Caco-2 (cell line): ENCODE measurements at regions not wholly inside any gene's neighbourhood (a gene's known extent, or its start where the extent isn't known, plus 50 kb on each side); places are given as distances from the start of the nearest gene placed in this dataset.
A peak's percentile ranks its signal among the peaks of the same experiment; 100 is the strongest.

ENCODE experiments used
- BruUV-seq: library from RNA; stranded (reverse); fragments of 400-500 nt; replicated peaks from 2 replicates; lab custom pipeline; 2021; lab: Mats Ljungman, UMichigan
- CTCF ChIA-PET: fragments of 300-600 bp; sonication (Branson Sonifier 250); formaldehyde crosslinking; loops from one replicate; lab custom pipeline; 2022; ENCODE audit warnings: antibody characterized with exemption; lab: Charles Lee
- POLR2A ChIA-PET: fragments of 300-600 bp; sonication (Branson Sonifier 250); formaldehyde crosslinking; loops from one replicate; lab custom pipeline; 2022; ENCODE audit warnings: antibody characterized with exemption; lab: Charles Lee
- DNase-seq, 2 experiments: peaks; one replicate each; pipeline versions ENCODE4 v3.0.0 to v3.0.0-alpha.2; 2020 to 2022
- H3K27me3 ChIP-seq: replicated peaks from 2 replicates; pipeline ENCODE4 v1.6.0; 2011; ENCODE audit warnings: low read length; ENCODE audit not compliant: control insufficient read depth, insufficient read depth
- H3K36me3 ChIP-seq: 2 replicates; pipeline ENCODE4 v1.5.1; 2011; ENCODE audit warnings: low read length; ENCODE audit not compliant: control insufficient read depth, insufficient read depth
- H3K4me1 ChIP-seq: fragments of 250-450 bp; sonication (Bioruptor Pico); 2 replicates; pipeline ENCODE4 v1.5.1; 2020; ENCODE audit warnings: mild to moderate bottlenecking
- H3K4me3 ChIP-seq: 2 replicates; pipeline ENCODE4 v1.5.1; 2011; ENCODE audit warnings: low read depth, mild to moderate bottlenecking, control low read depth, low read length
- H3K9me3 ChIP-seq: fragments of 250-450 bp; sonication (Bioruptor Pico); 2 replicates; pipeline ENCODE4 v1.5.1; 2020; ENCODE audit warnings: mild to moderate bottlenecking, moderate library complexity
- H3K27ac Mint-ChIP-seq: one replicate; pipeline ENCODE4 v1.8.0; 2022; ENCODE audit warnings: mixed read lengths; ENCODE audit not compliant: unreplicated experiment
- H3K27me3 Mint-ChIP-seq: one replicate; pipeline ENCODE4 v1.8.0; 2022; ENCODE audit warnings: mixed read lengths; ENCODE audit not compliant: insufficient read depth, unreplicated experiment
- H3K36me3 Mint-ChIP-seq: one replicate; pipeline ENCODE4 v1.8.0; 2022; ENCODE audit warnings: mild to moderate bottlenecking, mixed read lengths; ENCODE audit not compliant: insufficient read depth, unreplicated experiment
- H3K4me1 Mint-ChIP-seq: one replicate; pipeline ENCODE4 v1.8.0; 2022; ENCODE audit warnings: low read depth, mixed read lengths; ENCODE audit not compliant: unreplicated experiment
- H3K4me3 Mint-ChIP-seq: one replicate; pipeline ENCODE4 v1.8.0; 2022; ENCODE audit warnings: mild to moderate bottlenecking, moderate library complexity, mixed read lengths; ENCODE audit not compliant: unreplicated experiment
- H3K9me3 Mint-ChIP-seq: one replicate; pipeline ENCODE4 v1.8.0; 2022; ENCODE audit warnings: mixed read lengths; ENCODE audit not compliant: unreplicated experiment
- intact Hi-C: fragments of 100-400 bp; cut with micrococcal nuclease; formaldehyde crosslinking; loops from one replicate; pipeline ENCODE4 v1.10.0; 2022; ENCODE audit not compliant: unreplicated experiment
- TF ChIP-seq, protein P1 (sequence below), 2 experiments: fragments of 200-600 bp in 1 of 2; IDR thresholded peaks; 1 replicate in 1 of 2; 2 replicates in 1 of 2; pipeline versions ENCODE4 v1.5.1 to v1.8.0; 2011 to 2022; ENCODE audit warnings: antibody characterized with exemption in 1 of 2, control low read depth in 1 of 2, inconsistent platforms in 1 of 2, low read depth in 1 of 2, low read length in 1 of 2, mild to moderate bottlenecking in 1 of 2, moderate library complexity in 1 of 2; ENCODE audit not compliant: insufficient read depth in 1 of 2, severe bottlenecking in 1 of 2, unreplicated experiment in 1 of 2

DNA sequence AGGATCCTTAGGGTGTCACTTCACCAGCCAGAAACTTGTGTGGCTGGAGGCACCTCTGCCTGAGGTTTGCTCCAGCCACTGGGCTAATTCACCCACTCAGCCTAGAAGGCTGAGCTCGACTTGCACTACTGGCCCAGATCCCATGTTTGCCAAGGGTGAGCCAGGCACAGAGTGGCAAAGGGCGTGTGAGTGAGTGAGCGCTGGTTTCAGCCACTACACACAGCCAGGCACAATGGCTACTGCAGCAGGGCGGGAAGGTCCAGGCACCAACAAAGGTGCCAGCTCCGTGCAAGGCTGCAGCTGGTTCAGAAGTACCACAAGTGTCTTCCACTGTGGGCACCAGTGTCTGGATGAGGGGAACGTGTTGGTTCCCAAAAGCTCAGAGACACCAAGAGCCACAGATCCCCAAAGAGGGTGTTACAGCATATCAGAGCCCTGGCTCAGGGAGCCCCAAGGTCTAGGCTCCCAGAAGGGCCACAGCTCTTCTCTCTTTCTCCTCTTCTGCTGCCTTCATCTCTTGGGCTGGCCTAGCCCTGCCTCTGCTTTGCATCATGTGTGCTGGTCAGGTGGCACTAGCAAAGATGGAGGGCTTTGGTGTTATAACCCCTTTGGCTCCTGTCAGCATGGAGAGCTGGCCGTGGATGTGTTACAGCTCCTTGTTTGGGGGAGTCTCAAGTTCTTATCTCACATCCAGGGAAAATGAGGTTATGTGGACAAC, 736.3 kb upstream of the KLHL1 start:
- BruUV-seq: no TSS peak
- Mint-ChIP-seq H3K4me1 (no peaks in the 10 kb centered on the region), H3K36me3 (no peaks in the 10 kb centered on the region), H3K27ac (no peak overlapping the region), H3K27me3 (no peaks in the 10 kb centered on the region), H3K4me3 (no peak overlapping the region), H3K9me3 (no peaks in the 10 kb centered on the region)
- no peaks in the 10 kb centered on the region for H3K9me3 ChIP-seq
- DNase-seq: no peak
- intact Hi-C loops: no loop called here
- ChIA-PET POLR2A (no interaction called here), CTCF (no interaction called here)
- TF ChIP-seq, protein P1, sequence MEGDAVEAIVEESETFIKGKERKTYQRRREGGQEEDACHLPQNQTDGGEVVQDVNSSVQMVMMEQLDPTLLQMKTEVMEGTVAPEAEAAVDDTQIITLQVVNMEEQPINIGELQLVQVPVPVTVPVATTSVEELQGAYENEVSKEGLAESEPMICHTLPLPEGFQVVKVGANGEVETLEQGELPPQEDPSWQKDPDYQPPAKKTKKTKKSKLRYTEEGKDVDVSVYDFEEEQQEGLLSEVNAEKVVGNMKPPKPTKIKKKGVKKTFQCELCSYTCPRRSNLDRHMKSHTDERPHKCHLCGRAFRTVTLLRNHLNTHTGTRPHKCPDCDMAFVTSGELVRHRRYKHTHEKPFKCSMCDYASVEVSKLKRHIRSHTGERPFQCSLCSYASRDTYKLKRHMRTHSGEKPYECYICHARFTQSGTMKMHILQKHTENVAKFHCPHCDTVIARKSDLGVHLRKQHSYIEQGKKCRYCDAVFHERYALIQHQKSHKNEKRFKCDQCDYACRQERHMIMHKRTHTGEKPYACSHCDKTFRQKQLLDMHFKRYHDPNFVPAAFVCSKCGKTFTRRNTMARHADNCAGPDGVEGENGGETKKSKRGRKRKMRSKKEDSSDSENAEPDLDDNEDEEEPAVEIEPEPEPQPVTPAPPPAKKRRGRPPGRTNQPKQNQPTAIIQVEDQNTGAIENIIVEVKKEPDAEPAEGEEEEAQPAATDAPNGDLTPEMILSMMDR (IDR thresholded peaks at IDR 0.05; ENCODE audit: insufficient read depth in 1 of 2, low read depth in 1 of 2, low read length in 1 of 2, severe bottlenecking in 1 of 2, unreplicated experiment in 1 of 2): no peak
- H3K4me3 ChIP-seq: no peak overlapping the region
- no peaks in the 10 kb centered on the region for H3K4me1 ChIP-seq
- no peaks in the 10 kb centered on the region for H3K36me3 ChIP-seq
- H3K27me3 ChIP-seq: no peaks in the 10 kb centered on the region

DNA sequence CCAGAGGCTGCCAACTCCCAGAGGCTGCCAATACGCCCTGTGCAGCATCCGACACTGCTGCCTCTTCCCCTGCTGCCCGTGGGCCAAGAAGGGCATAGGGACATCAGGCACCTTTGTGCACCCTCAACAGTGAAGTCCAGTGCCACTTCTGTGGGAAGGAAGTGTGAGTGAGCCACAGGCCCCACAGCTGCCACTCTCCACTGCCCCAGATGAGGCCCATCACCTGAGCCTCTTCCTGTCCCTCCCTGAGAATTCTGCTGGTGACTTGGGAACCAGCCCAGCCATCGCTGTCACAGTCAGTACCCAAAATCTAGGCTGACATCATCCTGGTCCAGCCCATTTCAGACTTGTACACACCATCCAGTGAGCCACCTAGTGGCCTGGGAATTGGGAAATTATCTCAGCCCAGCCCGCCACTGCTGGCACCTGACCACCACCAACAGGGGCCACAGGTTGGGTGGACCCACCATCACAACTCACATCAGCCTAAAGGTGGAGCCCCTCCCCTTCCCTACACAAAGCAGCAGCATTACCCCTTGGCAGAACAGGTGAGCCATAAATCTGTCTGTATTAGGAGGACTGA, 733.9 kb upstream of the KLHL1 start:
- no TSS peak for BruUV-seq
- Mint-ChIP-seq H3K4me1 (no peaks in the 10 kb centered on the region), H3K27me3 (peaks cover 9% of the 10 kb centered on the region), H3K27ac (no peak overlapping the region), H3K4me3 (no peak overlapping the region), H3K9me3 (no peaks in the 10 kb centered on the region), H3K36me3 (no peaks in the 10 kb centered on the region)
- ChIA-PET POLR2A (no interaction called here), CTCF (no interaction called here)
- no peaks in the 10 kb centered on the region for H3K4me1 ChIP-seq
- H3K27me3 ChIP-seq: no peaks in the 10 kb centered on the region
- intact Hi-C loops: loop anchor here (2.0 kb wide), 2 partner anchors 119 to 219 kb away; no protein-coding TSS in a partner anchor
- peak; percentile 32 to 36 for DNase-seq
- no peaks in the 10 kb centered on the region for H3K9me3 ChIP-seq
- H3K4me3 ChIP-seq: no peak overlapping the region
- TF ChIP-seq, protein P1 (IDR thresholded peaks at IDR 0.05; ENCODE audit: insufficient read depth in 1 of 2, low read depth in 1 of 2, low read length in 1 of 2, severe bottlenecking in 1 of 2, unreplicated experiment in 1 of 2): peak; percentile 16 to 21
- no peaks in the 10 kb centered on the region for H3K36me3 ChIP-seq

DNA sequence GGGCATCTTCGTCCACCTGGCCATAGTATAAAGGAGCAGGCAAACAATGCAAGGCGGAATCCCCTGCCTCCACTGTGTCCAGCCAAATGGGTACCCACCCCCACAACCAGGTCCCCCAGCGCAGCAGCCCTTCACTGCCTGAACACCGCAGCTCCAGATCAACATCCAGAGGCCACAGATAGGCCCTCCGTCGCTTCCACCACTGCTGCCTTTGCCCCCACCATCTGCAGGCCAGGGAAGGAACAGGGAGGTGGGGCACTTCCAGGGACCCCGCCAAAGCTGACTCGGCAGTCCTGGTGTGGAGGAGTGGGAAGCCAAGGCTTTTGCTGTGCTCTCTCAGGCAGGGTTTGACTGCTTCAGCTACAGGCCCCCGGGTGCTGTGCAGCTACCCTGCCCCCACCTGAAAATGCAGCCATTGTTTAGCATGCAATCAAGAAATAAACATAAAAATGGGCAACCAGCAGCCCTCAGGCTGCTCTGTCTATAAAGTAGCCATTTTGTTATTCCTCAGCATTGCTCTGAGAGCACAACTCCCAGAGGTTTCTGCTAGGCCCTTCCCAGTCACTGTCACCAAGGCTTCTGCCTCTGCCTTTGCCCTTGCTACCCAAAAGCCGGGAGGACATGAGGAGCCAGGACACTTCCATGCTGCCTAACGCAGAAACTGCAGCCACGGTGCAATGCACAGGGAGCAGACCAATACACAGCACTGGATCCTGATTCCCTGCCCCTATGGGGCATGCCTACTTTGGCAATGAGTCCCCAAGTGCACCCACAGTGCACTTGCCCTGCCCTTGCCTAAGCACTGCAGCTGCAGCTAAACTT, 733.2 kb upstream of the KLHL1 start:
- no peak for DNase-seq
- Histone ChIP-seq H3K9me3 (no peaks in the 10 kb centered on the region), H3K4me3 (no peak overlapping the region), H3K4me1 (no peaks in the 10 kb centered on the region), H3K36me3 (no peaks in the 10 kb centered on the region), H3K27me3 (no peaks in the 10 kb centered on the region)
- TF ChIP-seq, protein P1 (IDR thresholded peaks at IDR 0.05; ENCODE audit: insufficient read depth in 1 of 2, low read depth in 1 of 2, low read length in 1 of 2, severe bottlenecking in 1 of 2, unreplicated experiment in 1 of 2): no peak
- Mint-ChIP-seq H3K27ac (no peak overlapping the region), H3K27me3 (peaks cover 9% of the 10 kb centered on the region), H3K4me1 (no peaks in the 10 kb centered on the region), H3K36me3 (no peaks in the 10 kb centered on the region), H3K4me3 (no peak overlapping the region), H3K9me3 (no peaks in the 10 kb centered on the region)
- ChIA-PET POLR2A (no interaction called here), CTCF (no interaction called here)
- no TSS peak for BruUV-seq
- intact Hi-C loops: loop anchor here (2.0 kb wide), 2 partner anchors 119 to 219 kb away; no protein-coding TSS in a partner anchor
